ENCODE measurements at regions not wholly inside any gene's neighbourhood (a gene's known extent, or its start where the extent isn't known, plus 50 kb on each side); places are given as distances from the start of the nearest gene placed in this dataset.
A peak's percentile ranks its signal among the peaks of the same experiment; 100 is the strongest.

GRCh38 chr4:156251373-156252065 is 297.9 kb upstream of the CTSO start:
- DNase-seq (ENCODE audit: low read depth), result no peak

DNA sequence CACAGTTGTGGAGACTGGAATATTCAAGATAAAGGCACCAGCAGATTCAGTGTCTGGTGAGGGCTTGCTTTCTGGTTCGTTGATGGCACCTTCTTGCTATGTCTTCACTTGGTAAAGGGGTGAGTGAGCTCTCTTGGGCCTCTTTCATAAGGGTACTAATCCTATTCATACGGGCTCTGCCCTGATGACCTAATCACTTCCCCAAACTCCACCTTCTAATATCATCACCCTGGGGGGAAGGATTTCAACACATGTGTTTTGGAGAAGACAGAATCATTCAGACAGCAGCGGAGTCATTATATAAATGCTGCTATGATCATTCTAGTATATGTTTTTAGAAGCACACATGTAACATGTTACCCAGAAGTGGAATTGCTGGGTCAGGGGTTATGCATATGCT is 295.3 kb upstream of the CTSO start:
- DNase-seq (ENCODE audit: low read depth), result no peak

DNA sequence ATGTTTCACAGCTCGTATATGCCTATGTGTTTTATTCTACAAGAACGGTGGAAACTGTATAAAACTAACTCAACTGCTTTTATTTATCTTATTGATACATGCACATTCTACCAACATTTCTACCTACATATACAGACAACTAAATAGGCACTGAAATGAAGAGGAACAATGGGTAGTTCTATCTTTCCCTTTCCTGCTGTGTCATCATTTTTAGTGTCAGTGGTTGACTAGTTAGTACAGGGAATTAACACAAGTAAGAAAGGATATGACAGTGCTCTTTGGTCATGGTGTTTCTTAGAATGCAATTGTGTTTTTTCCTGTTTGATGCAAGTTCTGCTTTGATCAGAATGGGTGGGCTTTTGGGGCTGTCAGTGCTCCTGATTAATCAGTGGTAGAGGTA is 293.8 kb upstream of the CTSO start:
- no peak for DNase-seq (ENCODE audit: low read depth)

DNA sequence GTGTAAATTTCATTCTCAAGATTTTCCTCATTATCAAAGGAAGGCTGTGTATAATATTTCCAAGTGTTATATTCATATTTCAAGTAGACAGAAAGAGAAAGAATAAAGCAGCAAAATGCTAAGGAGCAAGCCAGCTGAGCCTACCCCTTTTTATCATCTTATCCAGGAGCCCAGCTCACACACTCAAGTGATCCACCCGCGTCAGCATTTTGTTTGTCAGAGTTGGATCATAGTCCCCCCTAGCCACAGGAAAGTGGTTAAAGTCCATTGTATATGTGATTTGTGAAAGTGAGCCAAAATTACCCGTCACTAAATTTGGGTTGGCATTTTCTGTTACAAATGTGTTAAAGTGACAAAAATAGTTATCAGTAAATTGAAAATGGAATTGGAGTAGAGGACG is 289.3 kb upstream of the CTSO start:
- DNase-seq (ENCODE audit: low read depth), result no peak

DNA sequence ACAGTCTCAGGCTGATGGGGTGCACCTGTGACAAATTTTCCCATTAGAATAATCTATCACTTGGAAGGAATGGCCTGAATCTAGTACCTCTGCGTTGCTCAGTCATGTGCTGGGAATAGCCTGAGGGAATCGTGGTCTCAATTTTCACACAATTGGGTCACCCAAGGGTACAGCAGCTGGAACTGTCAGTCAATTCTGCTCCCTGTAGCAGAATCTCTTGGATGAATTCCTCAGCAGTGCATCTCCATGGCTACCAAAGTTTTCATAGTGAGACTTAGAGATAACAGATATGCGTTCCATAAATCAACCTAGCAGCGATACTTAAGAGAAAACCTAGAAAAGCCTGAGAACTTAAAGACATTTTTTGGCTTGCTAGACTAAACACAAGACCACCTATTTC is 288.7 kb upstream of the CTSO start:
- DNase-seq (ENCODE audit: low read depth), result peak; percentile 93

DNA sequence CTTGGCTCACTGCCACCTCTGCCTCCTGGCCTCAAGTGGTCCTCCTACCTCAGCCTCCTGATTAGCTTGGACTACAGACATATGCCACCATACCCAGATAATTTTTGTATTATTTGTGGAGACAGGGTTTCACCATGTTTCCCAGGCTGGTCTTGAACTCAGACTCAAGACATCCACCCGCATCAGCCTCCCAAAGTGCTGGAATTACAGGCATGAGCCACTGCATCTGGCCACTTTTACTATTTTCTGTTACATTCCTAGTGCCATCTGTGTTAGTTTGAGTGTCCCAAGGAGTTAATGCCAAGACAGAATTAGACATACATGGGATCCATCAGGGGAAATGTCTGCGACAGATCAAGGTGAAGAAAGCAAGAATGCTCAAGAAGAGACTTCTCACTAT is 288.2 kb upstream of the CTSO start:
- DNase-seq (ENCODE audit: low read depth), result no peak

GRCh38 chr4:156238171-156238570 is 284.5 kb upstream of the CTSO start:
- no peak for DNase-seq (ENCODE audit: low read depth)

GRCh38 chr4:156237231-156237630 is 283.6 kb upstream of the CTSO start:
- no peak for DNase-seq (ENCODE audit: low read depth)

DNA sequence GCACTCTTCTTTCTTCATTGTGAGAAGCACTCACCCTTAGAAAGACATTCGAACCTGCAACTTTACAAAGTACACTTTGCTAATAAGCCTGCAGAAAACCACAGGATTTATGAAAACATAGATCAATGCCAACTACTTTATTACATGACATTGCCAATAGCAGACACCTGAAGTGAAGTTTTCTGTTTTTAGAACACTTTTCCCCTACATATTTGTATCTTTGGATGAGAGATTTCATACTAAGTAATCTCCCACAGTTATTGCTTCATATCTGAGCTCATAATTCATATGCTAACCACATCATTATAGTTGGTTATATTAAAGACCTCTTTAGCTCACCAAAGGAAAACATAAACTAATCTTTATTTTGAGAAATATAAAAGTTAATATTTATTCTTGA is 276.5 kb upstream of the CTSO start:
- DNase-seq (ENCODE audit: low read depth), result no peak

DNA sequence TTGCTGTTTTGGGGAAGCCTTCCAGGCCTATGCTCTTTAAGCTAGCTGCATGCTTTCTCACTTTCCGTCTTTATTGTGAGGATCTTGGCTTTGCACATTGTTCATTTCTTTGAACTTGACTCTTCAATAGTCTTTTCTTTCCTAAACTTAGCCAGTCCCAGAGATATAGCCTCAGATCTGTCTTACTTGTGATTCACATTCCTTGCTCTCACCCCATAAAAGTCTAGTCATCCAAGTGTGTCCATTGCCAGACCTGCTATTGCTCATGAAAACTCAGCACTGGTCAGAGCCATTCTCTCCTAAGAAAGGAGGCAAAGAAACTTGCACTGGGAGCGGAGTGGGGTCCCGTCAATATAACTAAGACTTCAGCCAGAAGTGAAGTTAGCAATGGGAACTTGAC is 275.0 kb upstream of the CTSO start:
- DNase-seq (ENCODE audit: low read depth), result no peak

GRCh38 chr4:156227321-156227720 is 273.7 kb upstream of the CTSO start:
- DNase-seq (ENCODE audit: low read depth), result no peak

- peak; percentile 45 for DNase-seq (ENCODE audit: low read depth)
Measured at GRCh38 chr4:156223985-156224384, 270.3 kb upstream of the CTSO start.

DNA sequence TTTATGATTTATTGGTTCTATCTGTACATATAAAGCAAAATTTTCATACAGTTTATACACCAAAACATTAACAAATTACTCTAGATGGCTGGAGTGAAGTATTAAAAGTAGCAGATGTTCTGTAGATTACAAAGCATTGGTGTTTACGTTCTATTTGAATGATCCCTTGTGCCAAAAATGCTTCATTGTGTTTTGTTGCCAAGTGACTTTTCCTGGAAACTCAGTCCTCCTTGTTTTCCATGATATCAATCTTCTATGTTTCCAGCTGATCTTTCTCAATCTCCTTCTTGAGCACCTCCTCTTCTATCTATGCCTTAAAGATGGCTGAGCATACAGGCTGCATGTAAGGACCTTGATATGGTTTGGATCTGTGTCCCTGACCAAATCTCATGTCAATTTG is 263.6 kb upstream of the CTSO start:
- DNase-seq (ENCODE audit: low read depth), result no peak

DNA sequence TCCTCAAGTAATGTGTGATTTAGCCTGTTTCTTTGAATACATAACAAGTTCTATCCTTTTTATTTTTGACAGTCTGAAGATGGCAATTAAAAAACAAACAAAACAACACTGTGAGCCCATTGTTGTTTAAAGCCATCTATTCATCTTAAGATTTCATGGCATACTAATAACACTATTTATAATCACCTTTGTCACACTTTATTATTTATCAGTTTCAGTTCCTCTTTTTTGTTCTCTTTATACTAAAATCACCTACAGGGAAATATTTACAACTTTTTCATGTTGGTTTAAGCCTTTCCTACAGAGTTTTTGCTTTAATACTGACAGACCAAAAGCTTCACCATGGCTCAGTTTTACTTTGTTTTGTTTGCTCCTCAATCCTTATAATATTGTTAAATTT is 247.4 kb upstream of the CTSO start:
- DNase-seq (ENCODE audit: low read depth), result no peak

- no peak for DNase-seq (ENCODE audit: low read depth)
Measured at GRCh38 chr4:156198511-156198910, 244.8 kb upstream of the CTSO start.

GRCh38 chr4:156197216-156197615 is 243.6 kb upstream of the CTSO start:
- no peak for DNase-seq (ENCODE audit: low read depth)

GRCh38 chr4:156196722-156197121 is 243.1 kb upstream of the CTSO start:
- no peak for DNase-seq (ENCODE audit: low read depth)

GRCh38 chr4:156195914-156196313 is 242.2 kb upstream of the CTSO start:
- DNase-seq (ENCODE audit: low read depth), result no peak

- no peak for DNase-seq (ENCODE audit: low read depth)
Measured at GRCh38 chr4:156194896-156195295, 241.2 kb upstream of the CTSO start.

DNA sequence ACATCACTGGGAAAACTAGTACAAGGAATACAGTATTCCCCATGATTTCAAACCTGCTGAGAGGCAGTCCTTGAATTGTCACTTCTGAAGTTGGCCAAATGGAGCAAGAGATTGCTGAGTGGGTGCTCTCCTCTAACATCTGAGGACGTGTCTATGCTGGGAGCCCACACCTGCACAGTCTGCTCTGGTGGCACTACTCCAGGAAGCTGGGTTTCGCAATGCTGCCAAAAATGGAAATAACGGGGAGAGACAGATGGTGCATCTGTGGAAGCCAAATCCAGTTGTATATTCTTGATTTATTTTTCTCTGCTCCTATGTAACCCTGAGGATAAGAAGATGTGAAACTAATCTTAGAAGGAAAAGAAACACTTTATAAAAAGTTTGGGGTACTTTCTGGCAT is 240.1 kb upstream of the CTSO start:
- DNase-seq (ENCODE audit: low read depth), result peak; percentile 75

- DNase-seq (ENCODE audit: low read depth), result peak; percentile 40
Measured at GRCh38 chr4:156193106-156193505, 239.4 kb upstream of the CTSO start.

DNA sequence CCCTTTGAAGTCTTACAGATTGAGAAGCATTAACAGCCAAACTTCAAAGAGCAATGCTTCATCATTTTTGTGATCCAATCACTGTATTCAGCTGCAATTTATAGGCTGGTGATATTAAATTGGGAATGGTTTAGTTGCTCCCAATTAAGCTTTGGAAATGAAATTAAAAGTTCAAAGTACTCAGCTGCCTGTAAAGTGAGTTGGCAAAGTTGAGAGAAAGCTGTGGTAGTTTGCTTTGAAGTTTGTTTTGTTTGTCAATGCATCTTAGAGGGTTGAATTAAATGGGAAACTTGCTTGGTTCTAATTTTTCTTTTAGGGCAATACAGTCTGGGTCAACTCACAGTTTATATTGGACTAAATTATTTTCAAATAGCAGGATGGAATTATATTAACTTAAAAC is 238.4 kb upstream of the CTSO start:
- DNase-seq (ENCODE audit: low read depth), result no peak

GRCh38 chr4:156191044-156191781 is 237.5 kb upstream of the CTSO start:
- DNase-seq (ENCODE audit: low read depth), result no peak
